OCI-LY3 (cell line): ENCODE measurements at regions not wholly inside any gene's neighbourhood (a gene's known extent, or its start where the extent isn't known, plus 50 kb on each side); places are given as distances from the start of the nearest gene placed in this dataset.

ENCODE experiments used
- CTCF ChIP-seq: fragments of 200-600, 300-600 bp; sonication (generic); IDR thresholded peaks from 2 replicates; pipeline ENCODE4 v1.5.1; 2014; ENCODE audit warnings: antibody characterized with exemption, low read length, low read depth
- EZH2phosphoT487 ChIP-seq: fragments of 200-600 bp; shearing (Covaris generic); IDR thresholded peaks from 2 replicates; pipeline ENCODE4 v1.6.1; 2018; ENCODE audit warnings: antibody characterized with exemption, mixed run types, low read depth

- TF ChIP-seq CTCF (no peak), EZH2phosphoT487 (no peak)
Observed at GRCh38 chr17:36825521-36825920, 111.8 kb upstream of the LHX1 start.
